ENCODE measurements at regions not wholly inside any gene's neighbourhood (a gene's known extent, or its start where the extent isn't known, plus 50 kb on each side); places are given as distances from the start of the nearest gene placed in this dataset.

DNA sequence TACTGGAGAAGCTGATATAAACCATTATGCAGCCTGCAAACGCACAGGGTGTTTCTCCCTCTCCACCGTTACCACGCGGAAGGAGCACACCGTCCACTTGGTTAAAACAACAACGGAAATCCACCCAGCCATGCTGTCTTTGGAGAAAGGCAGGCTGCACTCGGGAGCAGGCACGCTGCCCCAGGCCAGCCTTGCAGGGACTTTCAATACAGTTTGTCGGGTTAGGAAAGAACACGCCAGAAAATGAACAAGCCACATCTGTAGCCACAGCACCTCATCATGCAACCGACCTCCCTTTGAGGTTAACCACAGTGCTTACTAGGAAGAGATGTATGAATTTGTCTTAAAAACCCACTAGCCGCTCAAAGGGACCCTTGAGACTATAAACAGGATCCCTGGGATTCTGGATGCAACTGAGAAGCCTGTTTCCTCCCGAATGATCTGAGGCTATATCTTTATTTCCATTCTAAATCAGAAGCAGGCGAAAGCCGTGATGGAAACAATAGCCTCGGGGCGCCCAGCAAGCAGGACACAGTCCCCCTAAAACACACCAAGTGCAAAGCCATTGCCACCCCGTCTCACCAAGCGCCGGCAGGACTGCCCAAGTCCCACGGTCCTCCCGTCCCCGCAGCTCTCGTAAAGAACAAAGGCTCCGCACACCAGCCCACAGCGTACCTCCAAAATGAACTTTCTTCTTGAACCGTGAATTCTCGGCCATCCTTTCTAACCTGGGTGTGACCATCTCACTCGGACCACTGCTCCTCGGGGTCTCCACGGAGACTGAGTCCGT, 318.9 kb downstream of the CTTN start:
- H3K36me3 ChIP-seq (ENCODE audit: control insufficient read depth in 4 of 4, insufficient read depth in 3 of 4, low read depth in 1 of 4, low read length in 3 of 4): peaks cover 0 to 2% (median 0%) of the 10 kb centered on the region in 4 donors
- DNase-seq (ENCODE audit: low spot score): no peak
- H3K9ac ChIP-seq (ENCODE audit: low read depth in 1 of 2, low read length in 2 of 2): no peak overlapping the region
- no peak overlapping the region for H3K27ac ChIP-seq (ENCODE audit: low read depth in 1 of 2, low read length in 2 of 2)
- no peaks in the 10 kb centered on the region for H3K9me3 ChIP-seq (ENCODE audit: control insufficient read depth in 4 of 4, low read length in 3 of 4)
- no peaks in the 10 kb centered on the region for H3K4me1 ChIP-seq (ENCODE audit: control insufficient read depth in 4 of 4, insufficient read depth in 4 of 4, low read length in 3 of 4)
- TF ChIP-seq GABPA (IDR thresholded peaks at IDR 0.05 in 1 of 2, conservative IDR thresholded peaks at IDR 0.05 in 1 of 2): no peak
- TF ChIP-seq, protein P1, sequence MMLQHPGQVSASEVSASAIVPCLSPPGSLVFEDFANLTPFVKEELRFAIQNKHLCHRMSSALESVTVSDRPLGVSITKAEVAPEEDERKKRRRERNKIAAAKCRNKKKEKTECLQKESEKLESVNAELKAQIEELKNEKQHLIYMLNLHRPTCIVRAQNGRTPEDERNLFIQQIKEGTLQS (IDR thresholded peaks at IDR 0.05): no peak
- TF ChIP-seq FOXA2 (IDR thresholded peaks at IDR 0.05): no peak
- TF ChIP-seq FOXA1 (IDR thresholded peaks at IDR 0.05): no peak
- 89% methylated on average over 32 of the region's 32 CpGs for WGBS
- no peak overlapping the region for H3K4me3 ChIP-seq (ENCODE audit: low read depth in 1 of 3, low read length in 3 of 3)
- no peaks in the 10 kb centered on the region for H3K27me3 ChIP-seq (ENCODE audit: control insufficient read depth in 4 of 4, insufficient read depth in 4 of 4, low read length in 3 of 4)

DNA sequence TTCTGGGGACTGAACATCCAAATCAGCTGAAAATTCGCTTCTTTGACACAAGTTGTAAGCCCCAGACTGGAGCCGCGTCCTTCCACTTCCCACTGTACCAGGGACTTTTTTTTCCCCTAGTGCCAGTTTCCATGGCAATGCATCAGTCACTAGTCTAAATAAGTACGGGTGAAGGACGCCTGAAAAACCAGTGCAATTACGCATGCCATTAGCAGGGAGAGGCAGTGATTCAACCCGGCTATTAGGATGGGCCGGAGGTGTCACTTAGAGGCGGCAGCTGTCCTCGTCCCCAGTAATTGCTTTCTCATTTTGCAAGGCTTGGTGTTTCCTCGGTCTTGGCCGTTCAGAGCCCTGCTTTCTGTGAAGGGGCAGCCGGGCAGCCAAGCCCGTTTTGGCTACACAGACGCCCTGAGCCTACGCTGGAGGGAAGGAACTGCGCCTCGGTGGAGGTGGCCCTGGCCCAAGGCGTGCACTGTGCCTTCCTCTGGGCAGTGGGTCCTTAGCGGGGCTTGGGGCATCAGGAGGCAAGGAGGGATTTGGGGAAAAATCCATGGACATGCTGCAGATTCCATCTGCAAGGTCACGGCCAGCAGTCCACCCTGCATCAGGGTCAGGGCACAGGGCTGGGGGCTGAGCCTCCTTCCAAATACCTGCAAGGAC, 319.7 kb downstream of the CTTN start:
- WGBS: 85% methylated on average over 21 of the region's 21 CpGs
- Histone ChIP-seq H3K9me3 (ENCODE audit: control insufficient read depth in 4 of 4, low read length in 3 of 4) (no peaks in the 10 kb centered on the region), H3K4me1 (ENCODE audit: control insufficient read depth in 4 of 4, insufficient read depth in 4 of 4, low read length in 3 of 4) (no peaks in the 10 kb centered on the region), H3K36me3 (ENCODE audit: control insufficient read depth in 4 of 4, insufficient read depth in 3 of 4, low read depth in 1 of 4, low read length in 3 of 4) (peaks cover 0 to 2% (median 0%) of the 10 kb centered on the region in 4 donors), H3K27me3 (ENCODE audit: control insufficient read depth in 4 of 4, insufficient read depth in 4 of 4, low read length in 3 of 4) (no peaks in the 10 kb centered on the region), H3K9ac (ENCODE audit: low read depth in 1 of 2, low read length in 2 of 2) (no peak overlapping the region), H3K27ac (ENCODE audit: low read depth in 1 of 2, low read length in 2 of 2) (no peak overlapping the region), H3K4me3 (ENCODE audit: low read depth in 1 of 3, low read length in 3 of 3) (no peak overlapping the region)
- no peak for TF ChIP-seq NR2F2 (IDR thresholded peaks at IDR 0.05)
- TF ChIP-seq YY1 (IDR thresholded peaks at IDR 0.05): no peak
- DNase-seq (ENCODE audit: low spot score): no peak

DNA sequence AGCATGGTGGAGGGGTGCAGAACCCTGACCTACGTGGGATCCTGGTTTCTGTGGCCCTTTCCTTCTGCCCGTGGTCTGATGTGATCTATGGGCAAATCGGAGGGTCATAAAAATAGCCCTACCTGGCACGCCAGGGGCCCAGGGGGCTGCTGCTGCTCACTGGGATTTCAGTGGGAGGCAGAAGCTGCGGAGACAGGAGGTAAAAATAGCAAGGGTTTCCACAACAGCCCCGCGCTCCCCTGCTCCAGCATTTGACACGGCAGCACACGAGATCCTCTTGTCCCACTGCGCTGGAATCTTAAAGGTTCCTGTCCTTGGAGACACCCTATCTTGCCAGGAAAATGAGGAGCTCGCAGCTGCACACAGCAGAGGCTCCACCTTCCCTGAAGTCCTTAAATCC, 321.2 kb downstream of the CTTN start:
- TF ChIP-seq NR2F2 (IDR thresholded peaks at IDR 0.05): no peak
- TF ChIP-seq, protein P2, sequence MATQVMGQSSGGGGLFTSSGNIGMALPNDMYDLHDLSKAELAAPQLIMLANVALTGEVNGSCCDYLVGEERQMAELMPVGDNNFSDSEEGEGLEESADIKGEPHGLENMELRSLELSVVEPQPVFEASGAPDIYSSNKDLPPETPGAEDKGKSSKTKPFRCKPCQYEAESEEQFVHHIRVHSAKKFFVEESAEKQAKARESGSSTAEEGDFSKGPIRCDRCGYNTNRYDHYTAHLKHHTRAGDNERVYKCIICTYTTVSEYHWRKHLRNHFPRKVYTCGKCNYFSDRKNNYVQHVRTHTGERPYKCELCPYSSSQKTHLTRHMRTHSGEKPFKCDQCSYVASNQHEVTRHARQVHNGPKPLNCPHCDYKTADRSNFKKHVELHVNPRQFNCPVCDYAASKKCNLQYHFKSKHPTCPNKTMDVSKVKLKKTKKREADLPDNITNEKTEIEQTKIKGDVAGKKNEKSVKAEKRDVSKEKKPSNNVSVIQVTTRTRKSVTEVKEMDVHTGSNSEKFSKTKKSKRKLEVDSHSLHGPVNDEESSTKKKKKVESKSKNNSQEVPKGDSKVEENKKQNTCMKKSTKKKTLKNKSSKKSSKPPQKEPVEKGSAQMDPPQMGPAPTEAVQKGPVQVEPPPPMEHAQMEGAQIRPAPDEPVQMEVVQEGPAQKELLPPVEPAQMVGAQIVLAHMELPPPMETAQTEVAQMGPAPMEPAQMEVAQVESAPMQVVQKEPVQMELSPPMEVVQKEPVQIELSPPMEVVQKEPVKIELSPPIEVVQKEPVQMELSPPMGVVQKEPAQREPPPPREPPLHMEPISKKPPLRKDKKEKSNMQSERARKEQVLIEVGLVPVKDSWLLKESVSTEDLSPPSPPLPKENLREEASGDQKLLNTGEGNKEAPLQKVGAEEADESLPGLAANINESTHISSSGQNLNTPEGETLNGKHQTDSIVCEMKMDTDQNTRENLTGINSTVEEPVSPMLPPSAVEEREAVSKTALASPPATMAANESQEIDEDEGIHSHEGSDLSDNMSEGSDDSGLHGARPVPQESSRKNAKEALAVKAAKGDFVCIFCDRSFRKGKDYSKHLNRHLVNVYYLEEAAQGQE (IDR thresholded peaks at IDR 0.05): no peak
- TF ChIP-seq RAD21 (IDR thresholded peaks at IDR 0.05): no peak
- no peak for TF ChIP-seq GABPA (IDR thresholded peaks at IDR 0.05 in 1 of 2, conservative IDR thresholded peaks at IDR 0.05 in 1 of 2)
- no peak for TF ChIP-seq FOXA1 (IDR thresholded peaks at IDR 0.05)
- TF ChIP-seq, protein P3, sequence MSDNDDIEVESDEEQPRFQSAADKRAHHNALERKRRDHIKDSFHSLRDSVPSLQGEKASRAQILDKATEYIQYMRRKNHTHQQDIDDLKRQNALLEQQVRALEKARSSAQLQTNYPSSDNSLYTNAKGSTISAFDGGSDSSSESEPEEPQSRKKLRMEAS (IDR thresholded peaks at IDR 0.05): no peak
- TF ChIP-seq JUND (IDR thresholded peaks at IDR 0.05): no peak
- TF ChIP-seq, protein P1 (IDR thresholded peaks at IDR 0.05): no peak
- TF ChIP-seq FOXA2 (IDR thresholded peaks at IDR 0.05): no peak
- H3K9ac ChIP-seq (ENCODE audit: low read depth in 1 of 2, low read length in 2 of 2): no peak overlapping the region
- no peaks in the 10 kb centered on the region for H3K36me3 ChIP-seq (ENCODE audit: control insufficient read depth in 4 of 4, insufficient read depth in 3 of 4, low read depth in 1 of 4, low read length in 3 of 4)
- no peak overlapping the region for H3K4me3 ChIP-seq (ENCODE audit: low read depth in 1 of 3, low read length in 3 of 3)
- H3K27ac ChIP-seq (ENCODE audit: low read depth in 1 of 2, low read length in 2 of 2): no peak overlapping the region
- H3K9me3 ChIP-seq (ENCODE audit: control insufficient read depth in 4 of 4, low read length in 3 of 4): no peaks in the 10 kb centered on the region
- no peak for DNase-seq (ENCODE audit: low spot score)
- no peaks in the 10 kb centered on the region for H3K27me3 ChIP-seq (ENCODE audit: control insufficient read depth in 4 of 4, insufficient read depth in 4 of 4, low read length in 3 of 4)
- WGBS: 89% methylated on average over 11 of the region's 11 CpGs
- no peaks in the 10 kb centered on the region for H3K4me1 ChIP-seq (ENCODE audit: control insufficient read depth in 4 of 4, insufficient read depth in 4 of 4, low read length in 3 of 4)

Data from liver (tissue), 7 donors.